Hepatocyte (in vitro differentiated cells): ENCODE measurements at regions not wholly inside any gene's neighbourhood (a gene's known extent, or its start where the extent isn't known, plus 50 kb on each side); places are given as distances from the start of the nearest gene placed in this dataset.

ENCODE experiments used
- EZH2 ChIP-seq: fragments of 200-600 bp; sonication (generic); IDR thresholded peaks from 2 replicates; pipeline ENCODE4 v1.6.1; 2016; ENCODE audit warnings: antibody characterized with exemption, mild to moderate bottlenecking, borderline replicate concordance
- EZH2phosphoT487 ChIP-seq: fragments of 200-600 bp; sonication (generic); IDR thresholded peaks from one replicate; pipeline ENCODE4 v1.6.1; 2018; ENCODE audit warnings: antibody characterized with exemption, mild to moderate bottlenecking, low read depth, moderate library complexity; ENCODE audit not compliant: unreplicated experiment, severe bottlenecking
- TF ChIP-seq, protein P1 (sequence below): fragments of 200-600 bp; sonication (generic); IDR thresholded peaks from 2 replicates; pipeline ENCODE4 v1.5.1; 2016; ENCODE audit warnings: antibody characterized with exemption, mild to moderate bottlenecking; ENCODE audit not compliant: poor library complexity

DNA sequence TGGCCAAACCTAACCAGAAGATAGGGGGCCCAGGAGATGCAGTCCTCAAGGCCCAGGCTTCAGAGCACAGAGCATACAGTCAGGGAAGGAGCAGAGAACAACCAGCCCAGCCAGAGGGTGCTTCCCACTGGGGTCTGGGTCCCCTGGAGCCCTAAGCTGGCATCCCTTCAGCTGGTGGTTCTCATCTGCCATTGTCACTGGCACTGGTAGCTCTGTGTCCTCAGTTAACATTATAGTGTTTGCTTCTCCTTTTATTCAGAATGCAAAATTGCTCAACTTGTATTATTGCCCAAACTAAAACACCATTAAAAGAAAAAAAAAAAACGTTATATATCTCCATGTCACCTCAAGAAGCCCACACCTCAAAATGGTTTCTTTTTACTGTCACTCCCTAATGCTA is 219.2 kb downstream of the ENC1 start:
- TF ChIP-seq, protein P1, sequence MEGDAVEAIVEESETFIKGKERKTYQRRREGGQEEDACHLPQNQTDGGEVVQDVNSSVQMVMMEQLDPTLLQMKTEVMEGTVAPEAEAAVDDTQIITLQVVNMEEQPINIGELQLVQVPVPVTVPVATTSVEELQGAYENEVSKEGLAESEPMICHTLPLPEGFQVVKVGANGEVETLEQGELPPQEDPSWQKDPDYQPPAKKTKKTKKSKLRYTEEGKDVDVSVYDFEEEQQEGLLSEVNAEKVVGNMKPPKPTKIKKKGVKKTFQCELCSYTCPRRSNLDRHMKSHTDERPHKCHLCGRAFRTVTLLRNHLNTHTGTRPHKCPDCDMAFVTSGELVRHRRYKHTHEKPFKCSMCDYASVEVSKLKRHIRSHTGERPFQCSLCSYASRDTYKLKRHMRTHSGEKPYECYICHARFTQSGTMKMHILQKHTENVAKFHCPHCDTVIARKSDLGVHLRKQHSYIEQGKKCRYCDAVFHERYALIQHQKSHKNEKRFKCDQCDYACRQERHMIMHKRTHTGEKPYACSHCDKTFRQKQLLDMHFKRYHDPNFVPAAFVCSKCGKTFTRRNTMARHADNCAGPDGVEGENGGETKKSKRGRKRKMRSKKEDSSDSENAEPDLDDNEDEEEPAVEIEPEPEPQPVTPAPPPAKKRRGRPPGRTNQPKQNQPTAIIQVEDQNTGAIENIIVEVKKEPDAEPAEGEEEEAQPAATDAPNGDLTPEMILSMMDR = no peak
- no peak for TF ChIP-seq EZH2
- TF ChIP-seq EZH2phosphoT487 = no peak
